Activated T-helper 1 cell treated with anti-CD3 and anti-CD28 coated beads, Interleukin-12 subunit alpha, Interleukin-12 subunit beta, Interleukin-2, Interleukin-4 antibody, amounts not matched to agents 30 ng/mL and 10 ng/mL and 1 ng/mL, durations not matched to agents 14 hours and 24 hours and 36 hours (primary cell): ENCODE measurements at regions not wholly inside any gene's neighbourhood (a gene's known extent, or its start where the extent isn't known, plus 50 kb on each side); places are given as distances from the start of the nearest gene placed in this dataset.

ENCODE experiments used
- DNase-seq: peaks from one replicate; pipeline ENCODE4 v3.0.0; 2021; ENCODE audit warnings: low spot score
- H3K27ac Mint-ChIP-seq: one replicate; pipeline ENCODE4 v1.8.0; 2021; ENCODE audit warnings: mild to moderate bottlenecking, mixed read lengths
- H3K27me3 Mint-ChIP-seq: one replicate; pipeline ENCODE4 v1.8.0; 2022; ENCODE audit warnings: mild to moderate bottlenecking, moderate library complexity, mixed read lengths; ENCODE audit not compliant: insufficient read depth
- H3K36me3 Mint-ChIP-seq: one replicate; pipeline ENCODE4 v1.8.0; 2021; ENCODE audit warnings: low read depth, mixed read lengths
- H3K4me1 Mint-ChIP-seq: one replicate; pipeline ENCODE4 v1.8.0; 2021; ENCODE audit warnings: low read depth, mixed read lengths
- H3K4me3 Mint-ChIP-seq: one replicate; pipeline ENCODE4 v1.8.0; 2021; ENCODE audit warnings: mild to moderate bottlenecking, moderate library complexity, mixed read lengths
- H3K9me3 Mint-ChIP-seq: one replicate; pipeline ENCODE4 v1.8.0; 2021; ENCODE audit warnings: mixed read lengths
- intact Hi-C: fragments of 100-400 bp; cut with micrococcal nuclease; formaldehyde crosslinking; loops from one replicate; pipeline ENCODE4 v1.15.1; 2024

- intact Hi-C loops, result no loop called here
- H3K27me3 Mint-ChIP-seq, result no peaks in the 10 kb centered on the region
These were observed 1091.2 kb downstream of the SLITRK1 start for GRCh38 chr13:82791035-82791434.

GRCh38 chr13:82772816-82773215 is 1109.5 kb downstream of the SLITRK1 start:
- no peaks in the 10 kb centered on the region for H3K36me3 Mint-ChIP-seq
- H3K4me3 Mint-ChIP-seq, result no peak overlapping the region
- H3K27ac Mint-ChIP-seq, result no peak overlapping the region
- no peaks in the 10 kb centered on the region for H3K4me1 Mint-ChIP-seq
- DNase-seq, result no peak
- intact Hi-C loops, result no loop called here
- H3K27me3 Mint-ChIP-seq, result no peaks in the 10 kb centered on the region
- H3K9me3 Mint-ChIP-seq, result peaks cover 4% of the 10 kb centered on the region

More at GRCh38 chr13:82791035-82791434, 1091.2 kb downstream of the SLITRK1 start:
- DNase-seq, result no peak
- H3K4me3 Mint-ChIP-seq, result no peak overlapping the region
- H3K27ac Mint-ChIP-seq, result no peak overlapping the region
- H3K4me1 Mint-ChIP-seq, result no peaks in the 10 kb centered on the region
- no peaks in the 10 kb centered on the region for H3K36me3 Mint-ChIP-seq
- H3K9me3 Mint-ChIP-seq, result peaks cover 3% of the 10 kb centered on the region

GRCh38 chr13:82766732-82767321 is 1115.4 kb downstream of the SLITRK1 start:
- Mint-ChIP-seq H3K4me1 (no peaks in the 10 kb centered on the region), H3K9me3 (peaks cover 13% of the 10 kb centered on the region), H3K4me3 (no peak overlapping the region), H3K36me3 (no peaks in the 10 kb centered on the region), H3K27ac (no peak overlapping the region), H3K27me3 (no peaks in the 10 kb centered on the region)
- intact Hi-C loops, result no loop called here
- no peak for DNase-seq

GRCh38 chr13:82758044-82758443 is 1124.2 kb downstream of the SLITRK1 start:
- intact Hi-C loops, result no loop called here
- H3K36me3 Mint-ChIP-seq, result no peaks in the 10 kb centered on the region

GRCh38 chr13:82751206-82751605 is 1131.1 kb downstream of the SLITRK1 start:
- Mint-ChIP-seq H3K4me3 (no peak overlapping the region), H3K27me3 (no peaks in the 10 kb centered on the region)
- no peak for DNase-seq

More at GRCh38 chr13:82758044-82758443, 1124.2 kb downstream of the SLITRK1 start:
- Mint-ChIP-seq H3K27me3 (no peaks in the 10 kb centered on the region), H3K27ac (no peak overlapping the region), H3K4me3 (no peak overlapping the region), H3K9me3 (peaks cover 19% of the 10 kb centered on the region), H3K4me1 (no peaks in the 10 kb centered on the region)
- no peak for DNase-seq

GRCh38 chr13:82749551-82749950 is 1132.7 kb downstream of the SLITRK1 start:
- DNase-seq, result no peak
- Mint-ChIP-seq H3K27ac (no peak overlapping the region), H3K36me3 (no peaks in the 10 kb centered on the region), H3K27me3 (no peaks in the 10 kb centered on the region), H3K9me3 (no peaks in the 10 kb centered on the region), H3K4me1 (no peaks in the 10 kb centered on the region), H3K4me3 (no peak overlapping the region)
- intact Hi-C loops, result no loop called here

More at GRCh38 chr13:82751206-82751605, 1131.1 kb downstream of the SLITRK1 start:
- Mint-ChIP-seq H3K27ac (no peak overlapping the region), H3K4me1 (no peaks in the 10 kb centered on the region), H3K36me3 (no peaks in the 10 kb centered on the region), H3K9me3 (no peaks in the 10 kb centered on the region)
- intact Hi-C loops, result no loop called here

- DNase-seq, result no peak
- Mint-ChIP-seq H3K27me3 (no peaks in the 10 kb centered on the region), H3K4me3 (no peak overlapping the region), H3K36me3 (no peaks in the 10 kb centered on the region), H3K27ac (no peak overlapping the region), H3K9me3 (no peaks in the 10 kb centered on the region), H3K4me1 (no peaks in the 10 kb centered on the region)
- intact Hi-C loops, result no loop called here
These were observed 1134.3 kb downstream of the SLITRK1 start for GRCh38 chr13:82747958-82748357.

GRCh38 chr13:82747291-82747690 is 1135.0 kb downstream of the SLITRK1 start:
- H3K27me3 Mint-ChIP-seq, result no peaks in the 10 kb centered on the region
- no peaks in the 10 kb centered on the region for H3K4me1 Mint-ChIP-seq
- intact Hi-C loops, result no loop called here
- no peak overlapping the region for H3K27ac Mint-ChIP-seq
- no peaks in the 10 kb centered on the region for H3K9me3 Mint-ChIP-seq
- no peak for DNase-seq
- no peaks in the 10 kb centered on the region for H3K36me3 Mint-ChIP-seq
- H3K4me3 Mint-ChIP-seq, result no peak overlapping the region

GRCh38 chr13:82740442-82740841 is 1141.8 kb downstream of the SLITRK1 start:
- DNase-seq, result no peak
- Mint-ChIP-seq H3K36me3 (no peaks in the 10 kb centered on the region), H3K4me3 (no peak overlapping the region), H3K27me3 (no peaks in the 10 kb centered on the region), H3K9me3 (peaks cover 21% of the 10 kb centered on the region), H3K27ac (no peak overlapping the region), H3K4me1 (no peaks in the 10 kb centered on the region)
- intact Hi-C loops, result no loop called here

GRCh38 chr13:82739881-82740280 is 1142.4 kb downstream of the SLITRK1 start:
- no peak overlapping the region for H3K27ac Mint-ChIP-seq
- H3K27me3 Mint-ChIP-seq, result no peaks in the 10 kb centered on the region
- no peaks in the 10 kb centered on the region for H3K4me1 Mint-ChIP-seq
- H3K4me3 Mint-ChIP-seq, result no peak overlapping the region
- H3K9me3 Mint-ChIP-seq, result peaks cover 21% of the 10 kb centered on the region
- no peaks in the 10 kb centered on the region for H3K36me3 Mint-ChIP-seq
- intact Hi-C loops, result no loop called here
- DNase-seq, result no peak

- Mint-ChIP-seq H3K36me3 (no peaks in the 10 kb centered on the region), H3K4me3 (no peak overlapping the region), H3K27ac (no peak overlapping the region), H3K4me1 (no peaks in the 10 kb centered on the region), H3K9me3 (peaks cover 4% of the 10 kb centered on the region), H3K27me3 (no peaks in the 10 kb centered on the region)
- no peak for DNase-seq
- intact Hi-C loops, result no loop called here
These were observed 1152.9 kb downstream of the SLITRK1 start for GRCh38 chr13:82729401-82729800.

- Mint-ChIP-seq H3K36me3 (no peaks in the 10 kb centered on the region), H3K4me1 (no peaks in the 10 kb centered on the region), H3K27ac (no peak overlapping the region), H3K4me3 (no peak overlapping the region), H3K27me3 (no peaks in the 10 kb centered on the region), H3K9me3 (no peaks in the 10 kb centered on the region)
- no peak for DNase-seq
- intact Hi-C loops, result no loop called here
These were observed 1161.3 kb downstream of the SLITRK1 start for GRCh38 chr13:82720986-82721385.

- intact Hi-C loops, result no loop called here
- no peaks in the 10 kb centered on the region for H3K27me3 Mint-ChIP-seq
- no peaks in the 10 kb centered on the region for H3K4me1 Mint-ChIP-seq
- no peaks in the 10 kb centered on the region for H3K9me3 Mint-ChIP-seq
- H3K4me3 Mint-ChIP-seq, result no peak overlapping the region
- H3K27ac Mint-ChIP-seq, result no peak overlapping the region
- DNase-seq, result no peak
- H3K36me3 Mint-ChIP-seq, result no peaks in the 10 kb centered on the region
These were observed 1162.3 kb downstream of the SLITRK1 start for GRCh38 chr13:82719987-82720386.

- H3K27me3 Mint-ChIP-seq, result no peaks in the 10 kb centered on the region
- intact Hi-C loops, result no loop called here
- H3K4me3 Mint-ChIP-seq, result no peak overlapping the region
- no peak overlapping the region for H3K27ac Mint-ChIP-seq
- H3K9me3 Mint-ChIP-seq, result no peaks in the 10 kb centered on the region
- H3K4me1 Mint-ChIP-seq, result no peaks in the 10 kb centered on the region
- no peak for DNase-seq
- no peaks in the 10 kb centered on the region for H3K36me3 Mint-ChIP-seq
These were observed 1165.0 kb downstream of the SLITRK1 start for GRCh38 chr13:82717249-82717648.
